WTC11 (cell line): ENCODE measurements at regions not wholly inside any gene's neighbourhood (a gene's known extent, or its start where the extent isn't known, plus 50 kb on each side); places are given as distances from the start of the nearest gene placed in this dataset.
"Not testable (repeated sequence)": the region's sequence is repeated elsewhere in the genome, so short reads cannot be mapped to it uniquely, and the experiment has no call there.

Experiments used
- ATF1 ChIP-seq: sonication (generic); formaldehyde crosslinking; IDR thresholded peaks from 2 replicates; pipeline ENCODE4 v1.8.1; 2023; ENCODE audit warnings: mild to moderate bottlenecking, moderate library complexity, missing genetic modification reagents
- CREB1 ChIP-seq: sonication (generic); formaldehyde crosslinking; IDR thresholded peaks from 2 replicates; pipeline ENCODE4 v1.8.0; 2023; ENCODE audit warnings: mild to moderate bottlenecking, missing genetic modification reagents
- CTCF ChIP-seq: fragments of 200-600 bp; IDR thresholded peaks from 2 replicates; pipeline ENCODE4 v1.8.0; 2022; ENCODE audit warnings: antibody characterized with exemption
- FOXK1 ChIP-seq: sonication (generic); formaldehyde crosslinking; IDR thresholded peaks from 2 replicates; pipeline ENCODE4 v1.8.0; 2022; ENCODE audit warnings: mild to moderate bottlenecking, moderate library complexity, missing genetic modification reagents
- NR1H2 ChIP-seq: sonication (generic); formaldehyde crosslinking; IDR thresholded peaks from 2 replicates; pipeline ENCODE4 v1.9.0; 2021; ENCODE audit warnings: mild to moderate bottlenecking, moderate library complexity, missing genetic modification reagents
- SOX15 ChIP-seq: fragments of 250-450 bp; sonication (Bioruptor Pico); IDR thresholded peaks from 2 replicates; pipeline ENCODE4 v1.9.0; 2021; ENCODE audit warnings: mild to moderate bottlenecking
- SP1 ChIP-seq: sonication (generic); formaldehyde crosslinking; conservative IDR thresholded peaks from 2 replicates; pipeline ENCODE4 v1.8.1; 2022; ENCODE audit warnings: missing genetic modification reagents
- STAT6 ChIP-seq: sonication (generic); formaldehyde crosslinking; conservative IDR thresholded peaks from 2 replicates; pipeline ENCODE4 v1.8.1; 2023; ENCODE audit warnings: mild to moderate bottlenecking, low read depth, missing genetic modification reagents, moderate library complexity
- ZNF532 ChIP-seq: fragments of 250-450 bp; sonication (Bioruptor Pico); IDR thresholded peaks from 2 replicates; pipeline ENCODE4 v1.9.0; 2021; ENCODE audit warnings: mild to moderate bottlenecking, borderline replicate concordance
- TF ChIP-seq, protein P1 (sequence below): sonication (generic); formaldehyde crosslinking; IDR thresholded peaks from 2 replicates; pipeline ENCODE4 v1.8.0; 2023; ENCODE audit warnings: missing genetic modification reagents
- TF ChIP-seq, protein P2 (sequence below): fragments of 250-450 bp; sonication (Bioruptor Pico); IDR thresholded peaks from 2 replicates; pipeline ENCODE4 v2.1.2; 2022; ENCODE audit warnings: mild to moderate bottlenecking, moderate library complexity
- TF ChIP-seq, protein P3 (sequence below): sonication (generic); formaldehyde crosslinking; IDR thresholded peaks from 2 replicates; pipeline ENCODE4 v1.8.1; 2022; ENCODE audit warnings: missing genetic modification reagents, borderline replicate concordance
- TF ChIP-seq, protein P4 (sequence below): sonication (generic); formaldehyde crosslinking; IDR thresholded peaks from 2 replicates; pipeline ENCODE4 v1.8.1; 2023; ENCODE audit warnings: mild to moderate bottlenecking, missing genetic modification reagents, moderate library complexity

DNA sequence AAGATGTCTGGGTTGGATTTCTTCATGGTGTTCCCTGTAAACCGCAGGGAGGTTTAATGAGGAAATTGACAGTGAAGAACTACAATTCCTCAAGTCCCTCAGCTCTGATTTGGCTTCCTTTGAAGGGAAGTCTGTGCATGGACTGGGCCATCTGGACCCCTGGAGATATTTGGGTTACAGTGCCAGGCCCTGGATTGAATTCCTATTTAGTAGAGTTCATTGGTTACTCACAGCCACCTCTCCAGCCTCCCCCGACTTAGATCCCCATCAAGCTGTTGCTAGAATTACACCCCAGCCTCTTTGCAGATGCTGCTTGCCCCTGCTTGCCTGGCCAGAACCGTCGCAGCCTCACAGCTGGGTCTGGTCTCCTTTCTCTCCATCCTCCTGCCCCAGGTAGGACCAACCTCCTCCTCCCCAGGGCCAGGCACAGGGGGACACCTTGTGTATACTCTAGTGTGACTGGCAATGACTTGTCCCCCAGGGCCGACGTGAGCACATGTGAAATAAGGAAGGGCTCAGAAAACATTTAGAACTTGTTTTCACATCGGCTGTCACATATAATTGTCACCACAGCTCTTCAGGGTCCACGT, 93.2 kb upstream of the LRPAP1 start:
- TF ChIP-seq CTCF; NR1H2; SOX15 (CRISPR knock-in tag); CREB1 (CRISPR knock-in tag); ATF1 (CRISPR knock-in tag); STAT6 (CRISPR knock-in tag); FOXK1 (CRISPR knock-in tag); SP1 (CRISPR knock-in tag); ZNF532 (CRISPR knock-in tag): not testable (repeated sequence)
- TF ChIP-seq, protein P1, sequence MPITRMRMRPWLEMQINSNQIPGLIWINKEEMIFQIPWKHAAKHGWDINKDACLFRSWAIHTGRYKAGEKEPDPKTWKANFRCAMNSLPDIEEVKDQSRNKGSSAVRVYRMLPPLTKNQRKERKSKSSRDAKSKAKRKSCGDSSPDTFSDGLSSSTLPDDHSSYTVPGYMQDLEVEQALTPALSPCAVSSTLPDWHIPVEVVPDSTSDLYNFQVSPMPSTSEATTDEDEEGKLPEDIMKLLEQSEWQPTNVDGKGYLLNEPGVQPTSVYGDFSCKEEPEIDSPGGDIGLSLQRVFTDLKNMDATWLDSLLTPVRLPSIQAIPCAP (CRISPR knock-in tag): not testable (repeated sequence)
- TF ChIP-seq, protein P2, sequence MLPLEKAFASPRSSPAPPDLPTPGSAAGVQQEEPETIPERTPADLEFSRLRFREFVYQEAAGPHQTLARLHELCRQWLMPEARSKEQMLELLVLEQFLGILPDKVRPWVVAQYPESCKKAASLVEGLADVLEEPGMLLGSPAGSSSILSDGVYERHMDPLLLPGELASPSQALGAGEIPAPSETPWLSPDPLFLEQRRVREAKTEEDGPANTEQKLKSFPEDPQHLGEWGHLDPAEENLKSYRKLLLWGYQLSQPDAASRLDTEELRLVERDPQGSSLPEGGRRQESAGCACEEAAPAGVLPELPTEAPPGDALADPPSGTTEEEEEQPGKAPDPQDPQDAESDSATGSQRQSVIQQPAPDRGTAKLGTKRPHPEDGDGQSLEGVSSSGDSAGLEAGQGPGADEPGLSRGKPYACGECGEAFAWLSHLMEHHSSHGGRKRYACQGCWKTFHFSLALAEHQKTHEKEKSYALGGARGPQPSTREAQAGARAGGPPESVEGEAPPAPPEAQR (CRISPR knock-in tag): not testable (repeated sequence)
- TF ChIP-seq, protein P3, sequence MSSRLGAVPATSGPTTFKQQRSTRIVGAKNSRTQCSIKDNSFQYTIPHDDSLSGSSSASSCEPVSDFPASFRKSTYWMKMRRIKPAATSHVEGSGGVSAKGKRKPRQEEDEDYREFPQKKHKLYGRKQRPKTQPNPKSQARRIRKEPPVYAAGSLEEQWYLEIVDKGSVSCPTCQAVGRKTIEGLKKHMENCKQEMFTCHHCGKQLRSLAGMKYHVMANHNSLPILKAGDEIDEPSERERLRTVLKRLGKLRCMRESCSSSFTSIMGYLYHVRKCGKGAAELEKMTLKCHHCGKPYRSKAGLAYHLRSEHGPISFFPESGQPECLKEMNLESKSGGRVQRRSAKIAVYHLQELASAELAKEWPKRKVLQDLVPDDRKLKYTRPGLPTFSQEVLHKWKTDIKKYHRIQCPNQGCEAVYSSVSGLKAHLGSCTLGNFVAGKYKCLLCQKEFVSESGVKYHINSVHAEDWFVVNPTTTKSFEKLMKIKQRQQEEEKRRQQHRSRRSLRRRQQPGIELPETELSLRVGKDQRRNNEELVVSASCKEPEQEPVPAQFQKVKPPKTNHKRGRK (CRISPR knock-in tag): not testable (repeated sequence)
- TF ChIP-seq, protein P4, sequence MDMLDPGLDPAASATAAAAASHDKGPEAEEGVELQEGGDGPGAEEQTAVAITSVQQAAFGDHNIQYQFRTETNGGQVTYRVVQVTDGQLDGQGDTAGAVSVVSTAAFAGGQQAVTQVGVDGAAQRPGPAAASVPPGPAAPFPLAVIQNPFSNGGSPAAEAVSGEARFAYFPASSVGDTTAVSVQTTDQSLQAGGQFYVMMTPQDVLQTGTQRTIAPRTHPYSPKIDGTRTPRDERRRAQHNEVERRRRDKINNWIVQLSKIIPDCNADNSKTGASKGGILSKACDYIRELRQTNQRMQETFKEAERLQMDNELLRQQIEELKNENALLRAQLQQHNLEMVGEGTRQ (CRISPR knock-in tag): not testable (repeated sequence)
